ENCODE measurements at regions not wholly inside any gene's neighbourhood (a gene's known extent, or its start where the extent isn't known, plus 50 kb on each side); places are given as distances from the start of the nearest gene placed in this dataset.

DNA sequence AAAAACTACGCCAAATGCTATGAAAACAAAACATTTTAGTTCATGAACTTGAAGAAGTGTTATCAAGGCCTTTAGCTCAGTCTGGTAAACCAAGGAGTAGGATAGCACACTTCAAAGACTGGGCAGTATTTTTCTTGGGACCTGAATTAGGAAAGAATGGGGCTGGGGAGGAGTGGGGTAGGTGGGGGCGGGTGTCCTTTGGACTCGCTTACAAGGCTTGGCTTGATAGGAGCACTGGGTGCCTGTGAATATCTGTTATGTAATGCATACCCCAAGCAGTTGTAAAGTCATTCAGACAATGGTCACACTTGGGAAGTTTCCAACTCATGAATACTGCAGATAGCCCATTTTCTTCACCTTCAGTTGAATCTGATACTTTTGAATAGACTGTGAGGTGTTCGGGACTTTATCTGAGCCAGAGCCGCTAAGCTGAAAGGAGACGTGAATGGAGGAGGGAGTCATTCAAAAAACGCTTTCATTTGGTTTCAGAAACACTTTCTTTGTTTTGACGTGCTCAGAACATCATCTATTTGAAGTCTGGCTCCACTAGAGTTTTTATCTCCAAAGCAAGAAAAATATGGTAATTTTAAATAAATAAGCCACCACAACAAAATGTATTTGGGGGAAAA lies 70.1 kb upstream of the FAM204A start:
- no peak for TF ChIP-seq POLR2A (IDR thresholded peaks at IDR 0.05; ENCODE audit: low read length)
- TF ChIP-seq JUN (IDR thresholded peaks at IDR 0.05), result no peak
- TF ChIP-seq, protein P1, sequence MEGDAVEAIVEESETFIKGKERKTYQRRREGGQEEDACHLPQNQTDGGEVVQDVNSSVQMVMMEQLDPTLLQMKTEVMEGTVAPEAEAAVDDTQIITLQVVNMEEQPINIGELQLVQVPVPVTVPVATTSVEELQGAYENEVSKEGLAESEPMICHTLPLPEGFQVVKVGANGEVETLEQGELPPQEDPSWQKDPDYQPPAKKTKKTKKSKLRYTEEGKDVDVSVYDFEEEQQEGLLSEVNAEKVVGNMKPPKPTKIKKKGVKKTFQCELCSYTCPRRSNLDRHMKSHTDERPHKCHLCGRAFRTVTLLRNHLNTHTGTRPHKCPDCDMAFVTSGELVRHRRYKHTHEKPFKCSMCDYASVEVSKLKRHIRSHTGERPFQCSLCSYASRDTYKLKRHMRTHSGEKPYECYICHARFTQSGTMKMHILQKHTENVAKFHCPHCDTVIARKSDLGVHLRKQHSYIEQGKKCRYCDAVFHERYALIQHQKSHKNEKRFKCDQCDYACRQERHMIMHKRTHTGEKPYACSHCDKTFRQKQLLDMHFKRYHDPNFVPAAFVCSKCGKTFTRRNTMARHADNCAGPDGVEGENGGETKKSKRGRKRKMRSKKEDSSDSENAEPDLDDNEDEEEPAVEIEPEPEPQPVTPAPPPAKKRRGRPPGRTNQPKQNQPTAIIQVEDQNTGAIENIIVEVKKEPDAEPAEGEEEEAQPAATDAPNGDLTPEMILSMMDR (IDR thresholded peaks at IDR 0.05), result no peak
- no peak for TF ChIP-seq SREBF2 (IDR thresholded peaks at IDR 0.05)
- no peak for TF ChIP-seq MYC (IDR thresholded peaks at IDR 0.05; ENCODE audit: borderline replicate concordance, low read length)
- TF ChIP-seq RARB (CRISPR knock-in tag; IDR thresholded peaks at IDR 0.05), result no peak
- no peak for TF ChIP-seq CHD2 (IDR thresholded peaks at IDR 0.05; ENCODE audit: low read length, partially characterized antibody)

All from A549 (cell line).